PC-3 (cell line): ENCODE measurements at regions not wholly inside any gene's neighbourhood (a gene's known extent, or its start where the extent isn't known, plus 50 kb on each side); places are given as distances from the start of the nearest gene placed in this dataset.

Experiments
- ATAC-seq: fragments of 200-7000 bp; cut with Tn5 transposase; 2 replicates; pipeline ENCODE4 v1.9.1; 2020; ENCODE audit warnings: mild to moderate bottlenecking, moderate library complexity
- BruUV-seq: library from RNA; stranded (reverse); fragments of 400-500 nt; replicated peaks from 2 replicates; lab custom pipeline; 2021; lab: Mats Ljungman, UMichigan
- CTCF ChIA-PET: fragments of 300-600 bp; sonication (Branson Sonifier 250); formaldehyde crosslinking; loops from one replicate; lab custom pipeline; 2022; ENCODE audit warnings: antibody characterized with exemption; lab: Charles Lee
- POLR2A ChIA-PET: fragments of 300-600 bp; sonication (Branson Sonifier 250); formaldehyde crosslinking; loops from one replicate; lab custom pipeline; 2022; ENCODE audit warnings: antibody characterized with exemption; ENCODE audit not compliant: unreplicated experiment; lab: Charles Lee
- DNase-seq: peaks from one replicate; pipeline ENCODE4 v3.0.0-alpha.2; 2015
- H2AFZ ChIP-seq: fragments of 300-600 bp; sonication (generic); 2 replicates; pipeline ENCODE4 v1.6.0; 2016; ENCODE audit warnings: antibody characterized with exemption, low read length
- H3F3A ChIP-seq: fragments of 300-600 bp; sonication (generic); one replicate; pipeline ENCODE4 v1.6.0; 2017; ENCODE audit warnings: antibody characterized with exemption, low read length, control low read depth, mild to moderate bottlenecking; ENCODE audit not compliant: unreplicated experiment
- H3K27ac ChIP-seq: fragments of 300-600 bp; sonication (generic); 2 replicates; pipeline ENCODE4 v1.5.1; 2016; ENCODE audit warnings: mild to moderate bottlenecking, low read length
- H3K27me3 ChIP-seq: fragments of 300-600 bp; sonication (generic); 2 replicates; pipeline ENCODE4 v1.6.1; 2016; ENCODE audit warnings: low read length, mixed read lengths
- H3K36me3 ChIP-seq: fragments of 300-600 bp; sonication (generic); 2 replicates; pipeline ENCODE4 v1.6.1; 2016; ENCODE audit warnings: low read depth, mixed run types, low read length, mixed read lengths
- H3K4me1 ChIP-seq: fragments of 300-600 bp; sonication (generic); 2 replicates; pipeline ENCODE4 v1.5.1; 2016; ENCODE audit warnings: low read length; ENCODE audit not compliant: insufficient read depth
- H3K4me2 ChIP-seq: fragments of 300-600 bp; sonication (generic); 2 replicates; pipeline ENCODE4 v1.6.0; 2016; ENCODE audit warnings: low read length
- H3K4me3 ChIP-seq: fragments of 300-600 bp; sonication (generic); 2 replicates; pipeline ENCODE4 v1.5.1; 2016; ENCODE audit warnings: mild to moderate bottlenecking, low read length, mixed read lengths
- H3K79me2 ChIP-seq: fragments of 300-600 bp; sonication (generic); 2 replicates; pipeline ENCODE4 v1.6.1; 2017; ENCODE audit warnings: low read length, mixed read lengths
- H3K9ac ChIP-seq: fragments of 300-600 bp; sonication (generic); 2 replicates; pipeline ENCODE4 v1.6.0; 2016; ENCODE audit warnings: mild to moderate bottlenecking, low read length
- H3K9me2 ChIP-seq: fragments of 300-600 bp; sonication (generic); replicated peaks from 2 replicates; pipeline ENCODE4 v1.6.1; 2016; ENCODE audit warnings: mixed run types, low read length, mixed read lengths
- H3K9me3 ChIP-seq: fragments of 300-600 bp; sonication (generic); 2 replicates; pipeline ENCODE4 v1.6.1; 2016; ENCODE audit warnings: low read length, mixed read lengths
- H4K20me1 ChIP-seq: fragments of 300-600 bp; sonication (generic); 2 replicates; pipeline ENCODE4 v1.6.1; 2016; ENCODE audit warnings: low read length, mixed read lengths
- EZH2 ChIP-seq: fragments of 300-600 bp; sonication (generic); IDR thresholded peaks from one replicate; pipeline ENCODE4 v1.6.1; 2017; ENCODE audit warnings: antibody characterized with exemption, mild to moderate bottlenecking, low read length; ENCODE audit not compliant: unreplicated experiment
- EZH2phosphoT487 ChIP-seq: fragments of 300-600 bp; sonication (generic); IDR thresholded peaks from 2 replicates; pipeline ENCODE4 v1.6.1; 2018; ENCODE audit warnings: mild to moderate bottlenecking, antibody characterized with exemption, low read length, borderline replicate concordance
- intact Hi-C: fragments of 100-400 bp; cut with micrococcal nuclease; formaldehyde crosslinking; loops from 2 replicates; pipeline ENCODE4 v1.9.0; 2023
- TF ChIP-seq, protein P1 (sequence below): fragments of 300-600 bp; sonication (generic); conservative IDR thresholded peaks from 2 replicates; pipeline ENCODE4 v1.5.1; 2017; ENCODE audit warnings: antibody characterized with exemption, low read depth, mild to moderate bottlenecking, low read length

DNA sequence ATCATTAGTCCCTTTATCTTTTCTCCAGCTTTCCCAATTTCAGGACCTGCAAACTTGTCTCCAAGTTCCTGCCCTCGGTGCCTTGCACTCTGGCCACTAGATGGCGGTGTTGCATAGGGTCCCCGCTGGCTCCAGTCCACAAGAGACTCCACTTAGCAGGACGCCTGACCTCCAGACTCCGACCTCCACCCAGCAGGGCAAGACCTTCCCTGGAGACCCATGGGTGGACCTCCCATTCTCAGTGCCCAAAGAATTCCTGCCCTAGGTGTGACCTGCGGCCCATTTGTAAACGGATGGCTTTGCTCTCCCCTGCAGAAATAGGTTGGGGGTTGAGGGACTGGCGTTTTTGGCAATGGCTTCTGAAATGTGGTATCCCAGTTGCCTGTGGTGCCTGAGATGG lies 82.6 kb downstream of the LSM3 start:
- H3K9me2 ChIP-seq = no peaks in the 10 kb centered on the region
- H3K4me3 ChIP-seq = no peak overlapping the region
- H3K9me3 ChIP-seq = no peaks in the 10 kb centered on the region
- peak overlapping the region; percentile 15; the same call in 1 of the 2 replicates for H3K4me2 ChIP-seq
- H3K36me3 ChIP-seq = no peaks in the 10 kb centered on the region
- BruUV-seq = no TSS peak
- ATAC-seq = peak; percentile 53
- intact Hi-C loops = loop anchor here (1.0 to 2.0 kb wide), 6 partner anchors 58 to 288 kb away; partner anchors contain the start of gene SLC6A6
- no peak overlapping the region for H3K27ac ChIP-seq
- no peaks in the 10 kb centered on the region for H3K27me3 ChIP-seq
- no peak overlapping the region for H2AFZ ChIP-seq
- no peaks in the 10 kb centered on the region for H4K20me1 ChIP-seq
- peaks cover 9% of the 10 kb centered on the region for H3K4me1 ChIP-seq
- DNase-seq = peak; percentile 85
- TF ChIP-seq, protein P1, sequence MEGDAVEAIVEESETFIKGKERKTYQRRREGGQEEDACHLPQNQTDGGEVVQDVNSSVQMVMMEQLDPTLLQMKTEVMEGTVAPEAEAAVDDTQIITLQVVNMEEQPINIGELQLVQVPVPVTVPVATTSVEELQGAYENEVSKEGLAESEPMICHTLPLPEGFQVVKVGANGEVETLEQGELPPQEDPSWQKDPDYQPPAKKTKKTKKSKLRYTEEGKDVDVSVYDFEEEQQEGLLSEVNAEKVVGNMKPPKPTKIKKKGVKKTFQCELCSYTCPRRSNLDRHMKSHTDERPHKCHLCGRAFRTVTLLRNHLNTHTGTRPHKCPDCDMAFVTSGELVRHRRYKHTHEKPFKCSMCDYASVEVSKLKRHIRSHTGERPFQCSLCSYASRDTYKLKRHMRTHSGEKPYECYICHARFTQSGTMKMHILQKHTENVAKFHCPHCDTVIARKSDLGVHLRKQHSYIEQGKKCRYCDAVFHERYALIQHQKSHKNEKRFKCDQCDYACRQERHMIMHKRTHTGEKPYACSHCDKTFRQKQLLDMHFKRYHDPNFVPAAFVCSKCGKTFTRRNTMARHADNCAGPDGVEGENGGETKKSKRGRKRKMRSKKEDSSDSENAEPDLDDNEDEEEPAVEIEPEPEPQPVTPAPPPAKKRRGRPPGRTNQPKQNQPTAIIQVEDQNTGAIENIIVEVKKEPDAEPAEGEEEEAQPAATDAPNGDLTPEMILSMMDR = peak; percentile 98
- TF ChIP-seq EZH2 (no peak), EZH2phosphoT487 (no peak)
- no peaks in the 10 kb centered on the region for H3F3A ChIP-seq
- no peaks in the 10 kb centered on the region for H3K79me2 ChIP-seq
- ChIA-PET POLR2A (no interaction called here), CTCF (interaction anchor here (0.6 to 1.4 kb wide), 2 partner anchors 58 to 211 kb away, joined by 4 to 15 read pairs; no protein-coding TSS in a partner anchor)
- no peak overlapping the region for H3K9ac ChIP-seq

DNA sequence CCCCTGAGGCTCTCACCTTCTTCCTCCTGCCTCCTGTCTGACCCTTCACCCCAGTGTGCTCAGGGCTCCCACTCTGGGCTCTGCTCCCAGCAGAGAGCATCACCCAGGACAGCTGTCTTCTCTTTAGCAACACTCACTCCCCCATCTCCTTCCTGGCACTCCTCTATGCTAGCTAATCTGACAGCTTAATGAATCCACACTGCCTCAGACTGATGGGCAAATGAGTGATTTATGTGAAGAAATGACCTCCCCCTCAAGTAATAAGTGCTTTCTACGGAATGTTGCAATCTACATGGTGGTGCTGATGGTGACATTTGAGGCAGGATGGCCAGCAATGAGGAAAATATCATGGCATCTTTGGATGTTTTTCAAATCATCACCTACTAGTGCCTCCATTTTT lies 83.6 kb downstream of the LSM3 start:
- ATAC-seq = no peak
- no peak for TF ChIP-seq EZH2phosphoT487
- TF ChIP-seq, protein P1 = no peak
- no peak for TF ChIP-seq EZH2
- H3K4me3 ChIP-seq = no peak overlapping the region
- H3K79me2 ChIP-seq = no peaks in the 10 kb centered on the region
- no peak overlapping the region for H3K9ac ChIP-seq
- no peaks in the 10 kb centered on the region for H3F3A ChIP-seq
- ChIA-PET CTCF (no interaction called here), POLR2A (no interaction called here)
- H3K36me3 ChIP-seq = no peaks in the 10 kb centered on the region
- peaks cover 13% of the 10 kb centered on the region for H3K4me1 ChIP-seq
- DNase-seq = no peak
- no peak overlapping the region for H3K27ac ChIP-seq
- no TSS peak for BruUV-seq
- intact Hi-C loops = no loop called here
- no peak overlapping the region for H3K4me2 ChIP-seq
- no peaks in the 10 kb centered on the region for H3K9me3 ChIP-seq
- no peaks in the 10 kb centered on the region for H3K27me3 ChIP-seq
- no peak overlapping the region for H2AFZ ChIP-seq
- H4K20me1 ChIP-seq = no peaks in the 10 kb centered on the region
- H3K9me2 ChIP-seq = no peaks in the 10 kb centered on the region

DNA sequence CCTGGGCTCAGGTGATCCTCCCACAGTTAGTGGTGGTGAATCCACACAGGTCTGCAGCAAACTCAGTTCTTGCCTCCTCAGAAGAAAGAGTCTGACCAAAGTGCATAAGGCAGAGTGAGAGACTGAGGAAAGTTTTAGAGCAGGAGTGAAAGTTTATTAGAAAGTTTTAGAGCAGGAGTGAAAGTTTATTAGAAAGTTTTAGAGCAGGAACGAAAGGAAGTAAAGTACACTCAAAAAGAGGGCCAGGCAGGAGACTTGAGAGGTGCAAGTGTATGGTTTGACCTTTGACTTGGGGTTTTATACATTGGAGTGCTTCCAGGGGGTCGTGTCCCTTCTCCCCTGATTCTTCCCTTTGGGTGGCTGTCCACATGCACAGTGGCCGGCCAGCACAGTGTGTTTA lies 84.2 kb downstream of the LSM3 start:
- TF ChIP-seq EZH2 = no peak
- TF ChIP-seq, protein P1 = no peak
- TF ChIP-seq EZH2phosphoT487 = no peak
- Histone ChIP-seq H3K27me3 (no peaks in the 10 kb centered on the region), H3K9me2 (no peaks in the 10 kb centered on the region), H3K79me2 (no peaks in the 10 kb centered on the region), H3K9ac (no peak overlapping the region), H3K4me3 (no peak overlapping the region), H3K9me3 (no peaks in the 10 kb centered on the region), H3K36me3 (no peaks in the 10 kb centered on the region), H3K27ac (no peak overlapping the region), H2AFZ (no peak overlapping the region), H4K20me1 (no peaks in the 10 kb centered on the region), H3K4me2 (no peak overlapping the region), H3F3A (no peaks in the 10 kb centered on the region), H3K4me1 (peaks cover 17% of the 10 kb centered on the region)
- BruUV-seq = no TSS peak
- CTCF ChIA-PET = no interaction called here
- intact Hi-C loops = no loop called here
- DNase-seq (no peak), ATAC-seq (no peak)
- POLR2A ChIA-PET = no interaction called here
